ENCODE measurements at regions not wholly inside any gene's neighbourhood (a gene's known extent, or its start where the extent isn't known, plus 50 kb on each side); places are given as distances from the start of the nearest gene placed in this dataset.

DNA sequence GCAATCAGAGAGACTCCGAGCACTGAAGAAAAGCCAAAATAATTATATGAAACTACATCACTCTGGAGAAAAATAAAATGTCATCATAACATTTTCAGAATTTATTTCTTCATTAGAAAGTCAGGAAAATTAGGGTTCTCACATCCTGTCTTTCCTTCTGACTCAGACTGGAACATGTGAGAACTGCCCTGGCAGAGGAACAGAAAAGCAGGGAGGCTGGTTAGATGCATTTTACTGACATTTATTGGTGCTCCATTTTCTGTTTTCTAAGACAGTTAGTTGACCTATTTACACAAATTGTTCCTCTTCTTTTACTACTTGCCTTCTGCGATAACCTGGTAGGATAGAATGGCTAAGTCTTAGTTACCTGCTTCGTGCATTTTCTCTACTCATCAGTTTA, 58.6 kb upstream of the ANK3 start:
- TF ChIP-seq, protein P1, sequence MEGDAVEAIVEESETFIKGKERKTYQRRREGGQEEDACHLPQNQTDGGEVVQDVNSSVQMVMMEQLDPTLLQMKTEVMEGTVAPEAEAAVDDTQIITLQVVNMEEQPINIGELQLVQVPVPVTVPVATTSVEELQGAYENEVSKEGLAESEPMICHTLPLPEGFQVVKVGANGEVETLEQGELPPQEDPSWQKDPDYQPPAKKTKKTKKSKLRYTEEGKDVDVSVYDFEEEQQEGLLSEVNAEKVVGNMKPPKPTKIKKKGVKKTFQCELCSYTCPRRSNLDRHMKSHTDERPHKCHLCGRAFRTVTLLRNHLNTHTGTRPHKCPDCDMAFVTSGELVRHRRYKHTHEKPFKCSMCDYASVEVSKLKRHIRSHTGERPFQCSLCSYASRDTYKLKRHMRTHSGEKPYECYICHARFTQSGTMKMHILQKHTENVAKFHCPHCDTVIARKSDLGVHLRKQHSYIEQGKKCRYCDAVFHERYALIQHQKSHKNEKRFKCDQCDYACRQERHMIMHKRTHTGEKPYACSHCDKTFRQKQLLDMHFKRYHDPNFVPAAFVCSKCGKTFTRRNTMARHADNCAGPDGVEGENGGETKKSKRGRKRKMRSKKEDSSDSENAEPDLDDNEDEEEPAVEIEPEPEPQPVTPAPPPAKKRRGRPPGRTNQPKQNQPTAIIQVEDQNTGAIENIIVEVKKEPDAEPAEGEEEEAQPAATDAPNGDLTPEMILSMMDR (IDR thresholded peaks at IDR 0.05; ENCODE audit: low read depth, low read length) = no peak
- TF ChIP-seq EZH2phosphoT487 (IDR thresholded peaks at IDR 0.05; ENCODE audit: low read depth) = no peak
